ENCODE measurements at regions not wholly inside any gene's neighbourhood (a gene's known extent, or its start where the extent isn't known, plus 50 kb on each side); places are given as distances from the start of the nearest gene placed in this dataset.

DNA sequence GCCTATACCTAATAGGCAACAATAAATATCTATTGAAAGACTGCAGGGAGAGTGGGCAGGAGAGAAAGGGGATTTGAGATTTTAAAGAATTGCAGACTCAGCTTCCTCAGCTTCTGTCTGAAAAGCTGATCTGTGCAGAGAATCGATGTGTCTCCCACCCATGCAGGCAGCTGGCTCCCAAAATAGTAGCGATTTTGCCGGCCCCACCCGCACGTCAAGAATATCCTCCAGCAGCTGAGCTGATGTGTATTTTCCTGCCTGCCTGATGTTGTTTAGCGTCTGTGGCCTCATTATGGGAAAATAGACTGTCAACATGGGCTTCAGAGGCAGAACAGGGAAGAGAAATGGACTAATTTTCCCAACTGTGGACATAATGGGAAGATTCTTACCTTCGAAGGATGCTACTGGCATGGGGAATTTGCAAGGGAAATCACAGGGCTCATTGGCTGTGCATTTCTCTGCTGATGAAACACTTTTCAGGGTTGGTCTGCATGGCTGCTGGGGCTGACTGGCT is 699.8 kb downstream of the PTPRU start:
- no peak for DNase-seq
- intact Hi-C loops (cut with DNase I), result no loop called here

DNA sequence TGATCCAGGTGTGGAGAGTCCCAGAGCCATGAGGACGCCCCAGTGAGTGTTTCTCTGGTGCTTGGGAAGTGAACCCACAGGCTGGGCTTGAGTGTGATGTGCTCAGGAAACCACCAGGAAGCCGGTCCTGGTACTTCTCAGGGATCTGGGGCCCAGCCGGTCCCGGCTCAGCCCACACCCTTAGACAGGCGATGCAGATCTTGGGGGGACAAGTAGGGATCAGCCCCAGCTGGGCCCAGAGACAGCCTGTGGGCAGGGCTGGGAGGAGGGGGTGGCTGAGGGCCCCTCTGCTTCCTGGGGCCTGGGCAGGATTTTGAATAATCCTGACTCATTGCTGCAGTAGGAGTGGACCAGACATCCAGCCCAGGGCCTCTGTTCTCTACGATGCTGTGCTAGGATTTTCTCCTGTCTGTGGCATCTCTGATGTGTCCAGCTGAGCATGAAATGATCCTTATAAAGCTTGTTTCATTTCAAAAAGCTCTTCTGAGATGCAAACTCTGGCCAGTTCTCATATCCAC is 698.0 kb downstream of the PTPRU start:
- Histone ChIP-seq H3K36me3 (no peaks in the 10 kb centered on the region), H3K4me1 (ENCODE audit: insufficient read depth) (no peaks in the 10 kb centered on the region), H3K27me3 (no peaks in the 10 kb centered on the region), H3K9me3 (no peaks in the 10 kb centered on the region), H3K4me3 (no peak overlapping the region), H3K27ac (no peak overlapping the region)
- DNase-seq, result no peak
- no peak for TF ChIP-seq EP300 (IDR thresholded peaks at IDR 0.05)
- TF ChIP-seq POLR2A (IDR thresholded peaks at IDR 0.05), result no peak
- TF ChIP-seq, protein P1, sequence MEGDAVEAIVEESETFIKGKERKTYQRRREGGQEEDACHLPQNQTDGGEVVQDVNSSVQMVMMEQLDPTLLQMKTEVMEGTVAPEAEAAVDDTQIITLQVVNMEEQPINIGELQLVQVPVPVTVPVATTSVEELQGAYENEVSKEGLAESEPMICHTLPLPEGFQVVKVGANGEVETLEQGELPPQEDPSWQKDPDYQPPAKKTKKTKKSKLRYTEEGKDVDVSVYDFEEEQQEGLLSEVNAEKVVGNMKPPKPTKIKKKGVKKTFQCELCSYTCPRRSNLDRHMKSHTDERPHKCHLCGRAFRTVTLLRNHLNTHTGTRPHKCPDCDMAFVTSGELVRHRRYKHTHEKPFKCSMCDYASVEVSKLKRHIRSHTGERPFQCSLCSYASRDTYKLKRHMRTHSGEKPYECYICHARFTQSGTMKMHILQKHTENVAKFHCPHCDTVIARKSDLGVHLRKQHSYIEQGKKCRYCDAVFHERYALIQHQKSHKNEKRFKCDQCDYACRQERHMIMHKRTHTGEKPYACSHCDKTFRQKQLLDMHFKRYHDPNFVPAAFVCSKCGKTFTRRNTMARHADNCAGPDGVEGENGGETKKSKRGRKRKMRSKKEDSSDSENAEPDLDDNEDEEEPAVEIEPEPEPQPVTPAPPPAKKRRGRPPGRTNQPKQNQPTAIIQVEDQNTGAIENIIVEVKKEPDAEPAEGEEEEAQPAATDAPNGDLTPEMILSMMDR (IDR thresholded peaks at IDR 0.05), result no peak
- intact Hi-C loops (cut with DNase I), result no loop called here
- WGBS, 3 donors, result 81 to 93% (median 86%) methylated on average over 6 of the region's 6 CpGs

More for the DNA sequence above, 699.8 kb downstream of the PTPRU start:
- Histone ChIP-seq H3K4me1 (ENCODE audit: insufficient read depth) (no peaks in the 10 kb centered on the region), H3K36me3 (no peaks in the 10 kb centered on the region), H3K9me3 (no peaks in the 10 kb centered on the region), H3K4me3 (no peak overlapping the region), H3K27ac (no peak overlapping the region), H3K27me3 (no peaks in the 10 kb centered on the region)
- 38 to 60% (median 42%) methylated on average over 7 of the region's 7 CpGs for WGBS, 3 donors
- TF ChIP-seq, protein P1 (IDR thresholded peaks at IDR 0.05), result no peak
- TF ChIP-seq POLR2A (IDR thresholded peaks at IDR 0.05) (no peak), EP300 (IDR thresholded peaks at IDR 0.05) (no peak)

DNA sequence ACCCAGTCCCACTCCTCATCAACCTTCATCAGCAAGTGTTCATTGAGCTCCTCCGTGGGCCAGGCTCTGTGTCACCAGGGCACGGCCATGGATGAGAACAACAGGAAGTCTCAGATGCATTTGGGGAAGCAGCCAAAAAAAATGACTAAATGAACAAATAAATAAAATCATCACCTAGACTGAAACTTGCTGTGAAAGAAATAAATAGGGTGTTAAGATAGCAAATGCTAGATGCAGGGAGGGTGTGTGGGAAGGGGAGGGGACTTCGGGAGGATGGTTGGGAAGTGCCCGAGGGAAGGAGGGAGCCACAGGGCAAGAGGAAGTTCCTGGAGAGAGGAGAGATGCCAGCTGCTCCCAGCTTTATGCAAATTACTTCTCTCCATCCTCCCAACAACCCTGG is 696.7 kb downstream of the PTPRU start:
- H3K4me3 ChIP-seq, result no peak overlapping the region
- no peaks in the 10 kb centered on the region for H3K4me1 ChIP-seq (ENCODE audit: insufficient read depth)
- no peak overlapping the region for H3K27ac ChIP-seq
- no peaks in the 10 kb centered on the region for H3K9me3 ChIP-seq
- 6 to 16% (median 13%) methylated on average over 4 of the region's 4 CpGs for WGBS, 3 donors
- H3K27me3 ChIP-seq, result no peaks in the 10 kb centered on the region
- TF ChIP-seq EP300 (IDR thresholded peaks at IDR 0.05), result no peak
- TF ChIP-seq, protein P1 (IDR thresholded peaks at IDR 0.05), result no peak
- no peak for TF ChIP-seq POLR2A (IDR thresholded peaks at IDR 0.05)
- intact Hi-C loops (cut with DNase I), result no loop called here
- H3K36me3 ChIP-seq, result no peaks in the 10 kb centered on the region
- no peak for DNase-seq

DNA sequence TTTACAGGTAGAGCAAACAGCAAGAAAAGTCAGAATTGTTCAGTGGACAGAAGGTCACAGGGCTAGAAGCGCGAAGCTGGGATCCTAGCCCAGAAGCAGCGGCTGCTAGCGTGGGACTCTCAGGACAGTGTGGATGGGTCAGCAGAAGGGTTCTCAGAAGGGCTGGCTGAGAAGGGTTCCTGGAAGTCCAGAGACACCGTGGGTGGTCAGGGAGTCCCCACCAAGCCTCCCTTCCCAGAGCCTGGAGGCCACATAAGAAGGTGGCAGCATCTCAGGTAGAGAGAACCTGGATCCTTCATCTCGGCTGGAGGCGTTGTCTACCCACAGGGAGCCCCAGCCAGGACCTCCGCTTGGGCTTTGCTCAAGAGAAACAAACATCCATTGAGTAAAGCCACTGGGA is 696.3 kb downstream of the PTPRU start:
- no peak overlapping the region for H3K4me3 ChIP-seq

DNA sequence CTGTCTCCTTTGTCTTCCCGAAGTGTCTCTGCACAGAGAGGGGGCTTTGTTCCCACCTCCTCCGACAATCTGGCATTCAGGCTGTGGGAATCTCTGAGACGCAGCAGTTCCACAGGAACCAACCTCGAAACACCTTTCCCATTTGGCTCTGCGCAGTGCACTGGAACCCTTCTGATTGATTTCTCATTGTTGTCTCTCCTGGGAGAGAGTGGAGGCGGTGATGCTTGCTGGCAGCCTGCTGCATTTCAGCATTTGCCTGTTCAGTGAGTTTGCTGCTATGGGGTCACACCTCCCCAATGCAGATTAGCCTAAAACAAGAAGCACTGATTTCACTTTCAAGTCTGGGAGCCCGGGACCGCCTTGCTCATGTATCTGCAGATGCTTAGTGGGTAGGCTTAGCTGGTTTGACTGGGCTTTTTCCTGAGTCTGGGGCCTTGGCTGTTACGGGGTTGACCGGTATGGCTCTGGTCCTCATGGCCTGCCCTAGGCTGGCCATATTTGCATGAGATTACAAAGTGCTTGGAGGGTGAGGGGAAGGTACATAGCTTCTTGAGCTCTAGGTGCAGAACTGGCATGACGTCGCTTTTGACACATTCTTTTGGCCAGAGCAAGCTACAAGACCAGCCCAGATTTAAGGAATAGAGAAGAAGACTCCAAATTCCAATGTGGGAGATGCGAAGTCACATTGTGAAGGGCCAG is 695.3 kb downstream of the PTPRU start:
- TF ChIP-seq, protein P1 (IDR thresholded peaks at IDR 0.05), result no peak
- TF ChIP-seq POLR2A (IDR thresholded peaks at IDR 0.05) (no peak), EP300 (IDR thresholded peaks at IDR 0.05) (no peak)
- H3K27ac ChIP-seq, result no peak overlapping the region
- no peaks in the 10 kb centered on the region for H3K4me1 ChIP-seq (ENCODE audit: insufficient read depth)
- DNase-seq, result no peak
- no peaks in the 10 kb centered on the region for H3K27me3 ChIP-seq
- intact Hi-C loops (cut with DNase I), result no loop called here
- no peaks in the 10 kb centered on the region for H3K9me3 ChIP-seq
- H3K36me3 ChIP-seq, result no peaks in the 10 kb centered on the region
- no peak overlapping the region for H3K4me3 ChIP-seq
- WGBS, 3 donors, result 69 to 71% (median 69%) methylated on average over 13 of the region's 13 CpGs

More for the DNA sequence above, 696.3 kb downstream of the PTPRU start:
- WGBS, 3 donors, result 68 to 75% (median 73%) methylated on average over 8 of the region's 8 CpGs
- H3K9me3 ChIP-seq, result no peaks in the 10 kb centered on the region
- no peak overlapping the region for H3K27ac ChIP-seq
- intact Hi-C loops (cut with DNase I), result no loop called here
- DNase-seq, result no peak
- H3K27me3 ChIP-seq, result no peaks in the 10 kb centered on the region
- no peaks in the 10 kb centered on the region for H3K36me3 ChIP-seq
- H3K4me1 ChIP-seq (ENCODE audit: insufficient read depth), result no peaks in the 10 kb centered on the region
- TF ChIP-seq POLR2A (IDR thresholded peaks at IDR 0.05), result no peak

All from ovary (tissue), 7 donors.